GM12873 (cell line): ENCODE measurements at regions not wholly inside any gene's neighbourhood (a gene's known extent, or its start where the extent isn't known, plus 50 kb on each side); places are given as distances from the start of the nearest gene placed in this dataset.

Experiments
- CTCF ChIP-seq: IDR thresholded peaks from 2 replicates; pipeline ENCODE4 v1.5.1; 2012; ENCODE audit warnings: low read depth, mild to moderate bottlenecking, moderate library complexity, low read length, control low read depth; ENCODE audit not compliant: insufficient read depth; ENCODE audit errors: missing control alignments

- TF ChIP-seq CTCF, result no peak
Measured at GRCh38 chr18:43531438-43531837, 254.1 kb upstream of the SYT4 start.

- TF ChIP-seq CTCF, result no peak
Measured at GRCh38 chr18:43533371-43533770, 256.1 kb upstream of the SYT4 start.

- no peak for TF ChIP-seq CTCF
Measured at GRCh38 chr18:43534511-43534910, 257.2 kb upstream of the SYT4 start.

- TF ChIP-seq CTCF, result no peak
Measured at GRCh38 chr18:43539862-43540261, 262.6 kb upstream of the SYT4 start.

GRCh38 chr18:43542016-43542415, 264.7 kb upstream of the SYT4 start:
- TF ChIP-seq CTCF, result no peak

GRCh38 chr18:43543236-43543635, 265.9 kb upstream of the SYT4 start:
- TF ChIP-seq CTCF, result no peak

GRCh38 chr18:43547456-43547855, 270.2 kb upstream of the SYT4 start:
- TF ChIP-seq CTCF, result no peak
